ENCODE measurements at regions not wholly inside any gene's neighbourhood (a gene's known extent, or its start where the extent isn't known, plus 50 kb on each side); places are given as distances from the start of the nearest gene placed in this dataset.

GRCh38 chr9:27653957-27654356 is 80.7 kb upstream of the C9orf72 start:
- no peak for TF ChIP-seq EZH2phosphoT487 (IDR thresholded peaks at IDR 0.05; ENCODE audit: borderline replicate concordance)
- TF ChIP-seq EZH2 (IDR thresholded peaks at IDR 0.05), result no peak
- TF ChIP-seq CEBPB (IDR thresholded peaks at IDR 0.05; ENCODE audit: low read depth), result no peak
- no peak for TF ChIP-seq POLR2AphosphoS5 (IDR thresholded peaks at IDR 0.05; ENCODE audit: low read depth, low read length)
- no peak for TF ChIP-seq YY1 (IDR thresholded peaks at IDR 0.05; ENCODE audit: extremely low read depth, insufficient replicate concordance, low read depth, low read length)
- TF ChIP-seq CTCF (IDR thresholded peaks at IDR 0.05 in 2 of 3, conservative IDR thresholded peaks at IDR 0.05 in 1 of 3; ENCODE audit: borderline replicate concordance in 1 of 3, insufficient read depth in 1 of 3, low read depth in 2 of 3, low read length in 2 of 3), result no peak
- TF ChIP-seq REST (IDR thresholded peaks at IDR 0.05; ENCODE audit: low read depth), result no peak
- TF ChIP-seq POLR2A (IDR thresholded peaks at IDR 0.05; ENCODE audit: borderline replicate concordance, extremely low read depth, insufficient read depth, insufficient read length), result no peak
- no peak for TF ChIP-seq SIN3A (IDR thresholded peaks at IDR 0.05; ENCODE audit: low read depth)
- no peak for TF ChIP-seq MAX (IDR thresholded peaks at IDR 0.05)
- TF ChIP-seq ATF3 (IDR thresholded peaks at IDR 0.05), result no peak
- TF ChIP-seq SP1 (IDR thresholded peaks at IDR 0.05; ENCODE audit: low read depth), result no peak
- TF ChIP-seq ZBTB33 (IDR thresholded peaks at IDR 0.05; ENCODE audit: extremely low read depth, insufficient replicate concordance, low read length), result no peak
